Adrenal gland (tissue), 9 donors: ENCODE measurements at regions not wholly inside any gene's neighbourhood (a gene's known extent, or its start where the extent isn't known, plus 50 kb on each side); places are given as distances from the start of the nearest gene placed in this dataset.

Experiments used
- DNase-seq, 7 donors: peaks; one replicate each; pipeline ENCODE4 v3.0.0-alpha.2; 2019 to 2020
- H3K27ac ChIP-seq, 5 donors: fragments of 200-600 bp; sonication (generic) in 4 of 5; 1 replicate in 3 of 5; 2 replicates in 2 of 5; pipeline versions ENCODE4 v1.5.1 to v1.8.0; 2016 to 2020; ENCODE audit warnings: mild to moderate bottlenecking in 1 of 5
- H3K27me3 ChIP-seq: fragments of 200-600 bp; 2 replicates; pipeline ENCODE4 v1.8.0; 2021
- H3K36me3 ChIP-seq, 2 donors: fragments of 200-600 bp; replicated peaks in 1 of 2; 1 replicate in 1 of 2; 2 replicates in 1 of 2; pipeline versions ENCODE4 v1.5.1 to v1.8.0; 2018 to 2022
- H3K4me1 ChIP-seq, 2 donors: fragments of 200-600 bp; replicated peaks in 1 of 2; 1 replicate in 1 of 2; 2 replicates in 1 of 2; pipeline versions ENCODE4 v1.5.1 to v1.8.0; 2018 to 2021
- H3K4me3 ChIP-seq, 4 donors: fragments of 200-600 bp; sonication (generic) in 3 of 4; one replicate each; pipeline ENCODE4 v1.5.1; 2016 to 2018
- H3K9me3 ChIP-seq, 3 donors: fragments of 200-600 bp; sonication (generic) in 1 of 3; replicated peaks in 1 of 3; 1 replicate in 2 of 3; 2 replicates in 1 of 3; pipeline versions ENCODE4 v1.5.1 to v1.8.0; 2016 to 2021
- POLR2A ChIP-seq, 2 donors: fragments of 450-650 bp; IDR thresholded peaks; one replicate each; pipeline ENCODE4 v1.6.1; 2017; ENCODE audit warnings: antibody characterized with exemption in 2 of 2, mild to moderate bottlenecking in 2 of 2, moderate library complexity in 1 of 2
- WGBS, 4 donors: extraction: QIAGEN DNeasy Blood & Tissue Kit in 2 of 4; methylation state at CpG; one replicate each; pipeline versions ENCODE4 v1.1.5 to v1.1.7; 2013 to 2017; 5-methylcytosine and 5-hydroxymethylcytosine counted together
- intact Hi-C, 2 donors: fragments of 100-400 bp; cut with DNase I; formaldehyde crosslinking; loops; one replicate each; pipeline versions ENCODE4 v1.14.1 to v1.15.0; 2022 to 2023
- TF ChIP-seq, protein P1 (sequence below), 6 experiments: fragments of 450-650 bp in 4 of 6; fragments of 200-600 bp in 2 of 6; sonication (generic) in 1 of 6; IDR thresholded peaks; 1 replicate in 5 of 6; 2 replicates in 1 of 6; pipeline versions ENCODE4 v1.5.1 to v1.8.0; 2016 to 2021; ENCODE audit warnings: antibody characterized with exemption in 6 of 6, mild to moderate bottlenecking in 2 of 6, moderate library complexity in 1 of 6
- donor health status: healthy with polysubstance abuse.
- donor health status: Bipolar disorder and iron deficiency.
- donor health status: DM: yes; HTN: yes; CAD: no.
- donor health status: DM: no; HTN: no; CAD: no.
- donor health status: DM: no; HTN: no; CAD: no.

DNA sequence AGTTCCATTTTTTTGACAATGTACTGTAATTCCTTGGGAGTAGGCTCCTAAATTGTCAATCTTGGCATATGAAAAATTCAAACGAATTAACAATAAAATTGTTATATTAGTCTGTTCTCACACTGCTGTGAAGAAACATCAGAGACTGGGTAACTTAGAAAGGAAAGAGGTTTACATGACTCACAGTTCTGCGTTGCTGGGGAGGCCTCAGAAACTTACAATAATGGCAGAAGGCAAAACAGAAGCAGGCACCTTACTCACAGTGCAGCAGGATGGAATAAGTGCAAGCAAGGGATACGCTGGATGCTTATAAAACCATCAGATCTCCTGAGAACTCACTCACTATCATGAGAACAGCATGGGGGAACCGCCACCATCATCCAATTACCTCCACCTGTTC, 246.4 kb upstream of the TRAM1L1 start:
- DNase-seq: no peak

DNA sequence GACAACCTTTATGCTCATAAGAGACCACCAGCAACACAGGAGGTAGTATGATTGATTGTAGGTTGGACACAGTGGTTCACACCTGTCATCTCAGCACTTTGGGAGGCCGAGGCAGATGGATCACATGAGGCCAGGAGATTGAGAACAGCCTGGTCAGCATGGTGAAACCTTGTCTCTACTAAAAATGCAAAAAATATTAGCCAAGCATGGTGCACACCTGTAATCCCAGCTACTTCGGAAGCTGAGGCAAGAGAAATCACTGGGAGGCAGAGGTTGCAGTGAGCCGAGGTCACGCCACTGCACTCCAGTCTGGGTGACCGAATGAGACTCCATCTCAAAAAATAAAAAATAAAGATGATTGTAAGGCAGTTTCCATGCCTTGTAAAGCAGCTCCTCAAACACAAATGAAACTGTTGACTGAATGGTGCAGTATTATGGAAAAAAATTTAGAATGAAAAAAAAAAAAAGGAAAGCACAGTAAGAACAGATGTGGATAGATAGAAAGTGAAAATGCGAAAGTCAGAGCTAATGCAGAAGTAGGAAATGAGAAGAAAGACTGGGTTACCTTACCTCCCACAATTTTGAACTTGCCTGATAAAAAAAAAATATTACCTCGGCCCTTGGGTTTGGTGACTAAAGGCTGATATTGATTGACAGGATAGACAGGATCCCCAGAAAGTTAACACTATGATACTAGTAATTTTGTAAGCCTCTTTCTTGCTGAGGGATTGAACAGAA, 249.2 kb upstream of the TRAM1L1 start:
- Histone ChIP-seq H3K27ac (no peak overlapping the region), H3K9me3 (no peaks in the 10 kb centered on the region), H3K36me3 (no peaks in the 10 kb centered on the region), H3K27me3 (no peaks in the 10 kb centered on the region), H3K4me3 (no peak overlapping the region), H3K4me1 (no peaks in the 10 kb centered on the region)
- WGBS, 4 donors: 82 to 90% (median 85%) methylated on average over 7 of the region's 7 CpGs
- DNase-seq: no peak
- intact Hi-C loops: no loop called here
- TF ChIP-seq, protein P1, sequence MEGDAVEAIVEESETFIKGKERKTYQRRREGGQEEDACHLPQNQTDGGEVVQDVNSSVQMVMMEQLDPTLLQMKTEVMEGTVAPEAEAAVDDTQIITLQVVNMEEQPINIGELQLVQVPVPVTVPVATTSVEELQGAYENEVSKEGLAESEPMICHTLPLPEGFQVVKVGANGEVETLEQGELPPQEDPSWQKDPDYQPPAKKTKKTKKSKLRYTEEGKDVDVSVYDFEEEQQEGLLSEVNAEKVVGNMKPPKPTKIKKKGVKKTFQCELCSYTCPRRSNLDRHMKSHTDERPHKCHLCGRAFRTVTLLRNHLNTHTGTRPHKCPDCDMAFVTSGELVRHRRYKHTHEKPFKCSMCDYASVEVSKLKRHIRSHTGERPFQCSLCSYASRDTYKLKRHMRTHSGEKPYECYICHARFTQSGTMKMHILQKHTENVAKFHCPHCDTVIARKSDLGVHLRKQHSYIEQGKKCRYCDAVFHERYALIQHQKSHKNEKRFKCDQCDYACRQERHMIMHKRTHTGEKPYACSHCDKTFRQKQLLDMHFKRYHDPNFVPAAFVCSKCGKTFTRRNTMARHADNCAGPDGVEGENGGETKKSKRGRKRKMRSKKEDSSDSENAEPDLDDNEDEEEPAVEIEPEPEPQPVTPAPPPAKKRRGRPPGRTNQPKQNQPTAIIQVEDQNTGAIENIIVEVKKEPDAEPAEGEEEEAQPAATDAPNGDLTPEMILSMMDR (IDR thresholded peaks at IDR 0.05): no peak
- no peak for TF ChIP-seq POLR2A (IDR thresholded peaks at IDR 0.05)

More for the DNA sequence above, 246.4 kb upstream of the TRAM1L1 start:
- H3K27ac ChIP-seq: no peak overlapping the region
- H3K36me3 ChIP-seq: no peaks in the 10 kb centered on the region
- TF ChIP-seq, protein P1 (IDR thresholded peaks at IDR 0.05): no peak
- no peak for TF ChIP-seq POLR2A (IDR thresholded peaks at IDR 0.05)
- WGBS, 4 donors: 74 to 77% (median 76%) methylated on average over 4 of the region's 4 CpGs
- intact Hi-C loops: no loop called here
- H3K27me3 ChIP-seq: no peaks in the 10 kb centered on the region
- H3K4me3 ChIP-seq: no peak overlapping the region
- H3K4me1 ChIP-seq: no peaks in the 10 kb centered on the region
- no peaks in the 10 kb centered on the region for H3K9me3 ChIP-seq

DNA sequence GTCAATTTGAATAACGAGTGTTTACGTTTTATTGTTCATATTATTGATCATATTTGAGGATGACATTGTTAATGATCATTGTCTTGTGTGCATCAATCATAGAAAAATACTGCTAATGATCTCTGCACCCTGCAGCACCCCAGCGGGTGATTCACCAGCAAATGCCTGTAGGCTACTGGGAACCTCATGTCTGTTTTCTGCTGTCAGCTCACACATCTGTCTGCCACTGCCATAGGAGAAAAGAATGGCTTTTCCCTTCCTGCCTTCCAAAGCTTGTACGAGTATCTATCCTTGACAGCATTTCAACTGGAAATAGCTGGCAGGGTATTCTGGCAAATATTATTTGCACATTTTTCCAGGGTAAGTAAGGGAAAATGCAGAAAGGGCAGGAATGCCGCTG, 272.1 kb upstream of the TRAM1L1 start:
- intact Hi-C loops: no loop called here
- no peak for TF ChIP-seq POLR2A (IDR thresholded peaks at IDR 0.05)
- TF ChIP-seq, protein P1 (IDR thresholded peaks at IDR 0.05): no peak
- Histone ChIP-seq H3K4me1 (no peaks in the 10 kb centered on the region), H3K36me3 (no peaks in the 10 kb centered on the region), H3K4me3 (no peak overlapping the region), H3K9me3 (no peaks in the 10 kb centered on the region), H3K27me3 (no peaks in the 10 kb centered on the region), H3K27ac (no peak overlapping the region)
- no peak for DNase-seq
- WGBS, 4 donors: 56 to 78% (median 71%) methylated on average over 5 of the region's 5 CpGs

DNA sequence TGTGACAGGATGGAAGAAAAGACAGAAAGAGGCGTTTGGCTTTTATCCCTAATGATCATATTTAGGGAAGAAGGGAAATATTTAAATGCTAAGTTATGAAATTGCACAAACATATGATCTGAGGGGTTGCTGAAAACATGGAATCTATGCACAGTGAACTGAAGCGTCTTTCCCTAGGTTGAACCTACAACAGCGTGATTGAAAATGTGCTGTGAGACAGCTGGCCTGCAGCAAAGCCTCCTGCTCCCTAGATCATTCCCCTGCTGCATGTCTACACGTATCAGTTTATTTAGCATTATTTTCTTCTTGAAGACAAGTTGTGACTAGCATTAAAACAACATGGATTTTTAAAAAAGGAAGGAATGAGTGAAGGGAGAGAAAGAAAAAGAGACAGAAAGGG, 272.5 kb upstream of the TRAM1L1 start:
- Histone ChIP-seq H3K36me3 (no peaks in the 10 kb centered on the region), H3K27ac (no peak overlapping the region), H3K4me3 (no peak overlapping the region), H3K27me3 (no peaks in the 10 kb centered on the region), H3K9me3 (no peaks in the 10 kb centered on the region), H3K4me1 (no peaks in the 10 kb centered on the region)
- intact Hi-C loops: no loop called here
- no peak for DNase-seq
- TF ChIP-seq, protein P1 (IDR thresholded peaks at IDR 0.05): no peak
- no peak for TF ChIP-seq POLR2A (IDR thresholded peaks at IDR 0.05)
- WGBS, 4 donors: 60 to 70% (median 61%) methylated on average over 4 of the region's 4 CpGs
